Mammary epithelial cell (primary cell): ENCODE measurements at regions not wholly inside any gene's neighbourhood (a gene's known extent, or its start where the extent isn't known, plus 50 kb on each side); places are given as distances from the start of the nearest gene placed in this dataset.
"Not testable (repeated sequence)": the region's sequence is repeated elsewhere in the genome, so short reads cannot be mapped to it uniquely, and the experiment has no call there.

Experiments
- EZH2 ChIP-seq: IDR thresholded peaks from 2 replicates; pipeline ENCODE4 v1.6.1; 2012; ENCODE audit warnings: low read length, inconsistent platforms, borderline replicate concordance
- TF ChIP-seq, protein P1 (sequence below), 2 donors: IDR thresholded peaks in 1 of 2; conservative IDR thresholded peaks in 1 of 2; 2 replicates each; pipeline ENCODE4 v1.5.1; 2011 to 2012; ENCODE audit warnings: inconsistent platforms in 2 of 2, low read length in 2 of 2, mild to moderate bottlenecking in 2 of 2, control low read depth in 1 of 2, low read depth in 1 of 2; ENCODE audit not compliant: insufficient read depth in 1 of 2; ENCODE audit errors: extremely low read depth in 1 of 2

GRCh38 chr12:38123028-38123427 is 193.5 kb upstream of the ALG10B start:
- TF ChIP-seq, protein P1, sequence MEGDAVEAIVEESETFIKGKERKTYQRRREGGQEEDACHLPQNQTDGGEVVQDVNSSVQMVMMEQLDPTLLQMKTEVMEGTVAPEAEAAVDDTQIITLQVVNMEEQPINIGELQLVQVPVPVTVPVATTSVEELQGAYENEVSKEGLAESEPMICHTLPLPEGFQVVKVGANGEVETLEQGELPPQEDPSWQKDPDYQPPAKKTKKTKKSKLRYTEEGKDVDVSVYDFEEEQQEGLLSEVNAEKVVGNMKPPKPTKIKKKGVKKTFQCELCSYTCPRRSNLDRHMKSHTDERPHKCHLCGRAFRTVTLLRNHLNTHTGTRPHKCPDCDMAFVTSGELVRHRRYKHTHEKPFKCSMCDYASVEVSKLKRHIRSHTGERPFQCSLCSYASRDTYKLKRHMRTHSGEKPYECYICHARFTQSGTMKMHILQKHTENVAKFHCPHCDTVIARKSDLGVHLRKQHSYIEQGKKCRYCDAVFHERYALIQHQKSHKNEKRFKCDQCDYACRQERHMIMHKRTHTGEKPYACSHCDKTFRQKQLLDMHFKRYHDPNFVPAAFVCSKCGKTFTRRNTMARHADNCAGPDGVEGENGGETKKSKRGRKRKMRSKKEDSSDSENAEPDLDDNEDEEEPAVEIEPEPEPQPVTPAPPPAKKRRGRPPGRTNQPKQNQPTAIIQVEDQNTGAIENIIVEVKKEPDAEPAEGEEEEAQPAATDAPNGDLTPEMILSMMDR (conservative IDR thresholded peaks at IDR 0.05 in 1 of 2, IDR thresholded peaks at IDR 0.05 in 1 of 2; ENCODE audit: extremely low read depth in 1 of 2, insufficient read depth in 1 of 2, low read depth in 1 of 2, low read length in 2 of 2): not testable (repeated sequence)
- not testable (repeated sequence) for TF ChIP-seq EZH2
